HG02588 (cell line): ENCODE measurements at regions not wholly inside any gene's neighbourhood (a gene's known extent, or its start where the extent isn't known, plus 50 kb on each side); places are given as distances from the start of the nearest gene placed in this dataset.
"Not testable (repeated sequence)": the region's sequence is repeated elsewhere in the genome, so short reads cannot be mapped to it uniquely, and the experiment has no call there.

Experiments
- ATAC-seq: cut with Tn5 transposase; IDR thresholded peaks from one replicate; pipeline ENCODE4 v1.9.1; 2021; ENCODE audit warnings: mild to moderate bottlenecking, moderate library complexity; ENCODE audit not compliant: unreplicated experiment

GRCh38 chr4:28007693-28008092 is 1147.1 kb downstream of the STIM2 start:
- no peak for ATAC-seq

- no peak for ATAC-seq
Observed at GRCh38 chr4:28009541-28009940, 1148.9 kb downstream of the STIM2 start.

- ATAC-seq, result no peak
Observed at GRCh38 chr4:28010577-28011240, 1150.1 kb downstream of the STIM2 start.

GRCh38 chr4:28014469-28014868 is 1153.8 kb downstream of the STIM2 start:
- no peak for ATAC-seq

- no peak for ATAC-seq
Observed at GRCh38 chr4:28015996-28016395, 1155.4 kb downstream of the STIM2 start.

- not testable (repeated sequence) for ATAC-seq
Observed at GRCh38 chr4:28038253-28038652, 1177.6 kb downstream of the STIM2 start.

GRCh38 chr4:28062562-28062961 is 1201.9 kb downstream of the STIM2 start:
- no peak for ATAC-seq

- ATAC-seq, result no peak
Observed at GRCh38 chr4:28073860-28074555, 1213.4 kb downstream of the STIM2 start.

- ATAC-seq, result no peak
Observed at GRCh38 chr4:28075401-28075956, 1214.8 kb downstream of the STIM2 start.

- ATAC-seq, result not testable (repeated sequence)
Observed at GRCh38 chr4:28077203-28077602, 1216.6 kb downstream of the STIM2 start.

- ATAC-seq, result no peak
Observed at GRCh38 chr4:28082686-28083390, 1222.2 kb downstream of the STIM2 start.

GRCh38 chr4:28092610-28093009 is 1232.0 kb downstream of the STIM2 start:
- ATAC-seq, result no peak

- no peak for ATAC-seq
Observed at GRCh38 chr4:28093071-28093470, 1232.4 kb downstream of the STIM2 start.

- ATAC-seq, result no peak
Observed at GRCh38 chr4:28101583-28101982, 1240.9 kb downstream of the STIM2 start.

- no peak for ATAC-seq
Observed at GRCh38 chr4:28105271-28105859, 1244.7 kb downstream of the STIM2 start.

GRCh38 chr4:28106155-28106554 is 1245.5 kb downstream of the STIM2 start:
- ATAC-seq, result no peak

GRCh38 chr4:28109801-28110200 is 1249.2 kb downstream of the STIM2 start:
- no peak for ATAC-seq

- not testable (repeated sequence) for ATAC-seq
Observed at GRCh38 chr4:28112691-28113335, 1252.2 kb downstream of the STIM2 start.

GRCh38 chr4:28113586-28113985 is 1252.9 kb downstream of the STIM2 start:
- not testable (repeated sequence) for ATAC-seq

- ATAC-seq, result not testable (repeated sequence)
Observed at GRCh38 chr4:28116526-28117083, 1256.0 kb downstream of the STIM2 start.
